Duodenal mucosa (tissue), 2 donors: ENCODE measurements at regions not wholly inside any gene's neighbourhood (a gene's known extent, or its start where the extent isn't known, plus 50 kb on each side); places are given as distances from the start of the nearest gene placed in this dataset.

Experiments used
- H3K27ac ChIP-seq: one replicate; pipeline ENCODE4 v1.7.0; 2013; ENCODE audit warnings: low read depth, low read length
- H3K27me3 ChIP-seq, 2 donors: one replicate each; pipeline ENCODE4 v1.7.0; 2013; ENCODE audit warnings: low read length in 2 of 2, control low read depth in 1 of 2; ENCODE audit not compliant: insufficient read depth in 2 of 2, control insufficient read depth in 1 of 2
- H3K36me3 ChIP-seq, 2 donors: one replicate each; pipeline ENCODE4 v1.7.0; 2013; ENCODE audit warnings: low read length in 2 of 2, control low read depth in 1 of 2; ENCODE audit not compliant: insufficient read depth in 2 of 2, control insufficient read depth in 1 of 2
- H3K4me1 ChIP-seq, 2 donors: one replicate each; pipeline ENCODE4 v1.7.0; 2013; ENCODE audit warnings: low read length in 2 of 2, control low read depth in 1 of 2; ENCODE audit not compliant: insufficient read depth in 2 of 2, control insufficient read depth in 1 of 2
- H3K4me3 ChIP-seq, 2 donors: one replicate each; pipeline ENCODE4 v1.7.0; 2013; ENCODE audit warnings: low read length in 2 of 2, low read depth in 1 of 2
- H3K9ac ChIP-seq, 2 donors: one replicate each; pipeline ENCODE4 v1.7.0; 2013; ENCODE audit warnings: low read length in 2 of 2, low read depth in 1 of 2
- H3K9me3 ChIP-seq, 2 donors: one replicate each; pipeline ENCODE4 v1.7.0; 2013; ENCODE audit warnings: low read length in 2 of 2, control low read depth in 1 of 2; ENCODE audit not compliant: control insufficient read depth in 1 of 2

GRCh38 chr10:2246747-2247146 lies 509.4 kb upstream of the ADARB2 start:
- H3K9ac ChIP-seq: no peak overlapping the region
- H3K27ac ChIP-seq: no peak overlapping the region
- H3K4me3 ChIP-seq: no peak overlapping the region
- no peaks in the 10 kb centered on the region for H3K4me1 ChIP-seq
- H3K36me3 ChIP-seq: no peaks in the 10 kb centered on the region
- peaks cover 4 to 12% of the 10 kb centered on the region in 2 donors for H3K9me3 ChIP-seq
- H3K27me3 ChIP-seq: no peaks in the 10 kb centered on the region

- H3K27ac ChIP-seq: no peak overlapping the region
- peaks cover 4 to 10% of the 10 kb centered on the region in 2 donors for H3K9me3 ChIP-seq
- H3K9ac ChIP-seq: no peak overlapping the region
- no peaks in the 10 kb centered on the region for H3K36me3 ChIP-seq
- no peaks in the 10 kb centered on the region for H3K27me3 ChIP-seq
- no peaks in the 10 kb centered on the region for H3K4me1 ChIP-seq
- no peak overlapping the region for H3K4me3 ChIP-seq
Measured at GRCh38 chr10:2245580-2245979, 508.3 kb upstream of the ADARB2 start.

GRCh38 chr10:2244471-2244870 lies 507.1 kb upstream of the ADARB2 start:
- H3K27me3 ChIP-seq: no peaks in the 10 kb centered on the region
- no peak overlapping the region for H3K27ac ChIP-seq
- H3K36me3 ChIP-seq: no peaks in the 10 kb centered on the region
- H3K9ac ChIP-seq: no peak overlapping the region
- peaks cover 0 to 5% of the 10 kb centered on the region in 2 donors for H3K9me3 ChIP-seq
- no peaks in the 10 kb centered on the region for H3K4me1 ChIP-seq
- no peak overlapping the region for H3K4me3 ChIP-seq

GRCh38 chr10:2236876-2237275 lies 499.6 kb upstream of the ADARB2 start:
- no peak overlapping the region for H3K9ac ChIP-seq
- H3K9me3 ChIP-seq: no peaks in the 10 kb centered on the region
- H3K36me3 ChIP-seq: no peaks in the 10 kb centered on the region
- no peaks in the 10 kb centered on the region for H3K27me3 ChIP-seq
- H3K4me1 ChIP-seq: no peaks in the 10 kb centered on the region
- no peak overlapping the region for H3K27ac ChIP-seq
- no peak overlapping the region for H3K4me3 ChIP-seq

- Histone ChIP-seq H3K27me3 (no peaks in the 10 kb centered on the region), H3K9me3 (no peaks in the 10 kb centered on the region), H3K9ac (no peak overlapping the region), H3K4me1 (no peaks in the 10 kb centered on the region), H3K27ac (no peak overlapping the region), H3K4me3 (no peak overlapping the region), H3K36me3 (no peaks in the 10 kb centered on the region)
Measured at GRCh38 chr10:2232479-2232878, 495.2 kb upstream of the ADARB2 start.

- H3K27me3 ChIP-seq: no peaks in the 10 kb centered on the region
- no peak overlapping the region for H3K27ac ChIP-seq
- no peak overlapping the region for H3K4me3 ChIP-seq
Measured at GRCh38 chr10:2230478-2230877, 493.2 kb upstream of the ADARB2 start.

GRCh38 chr10:2228320-2228901 lies 491.1 kb upstream of the ADARB2 start:
- Histone ChIP-seq H3K27me3 (no peaks in the 10 kb centered on the region), H3K27ac (no peak overlapping the region), H3K36me3 (no peaks in the 10 kb centered on the region), H3K9me3 (no peaks in the 10 kb centered on the region), H3K4me3 (no peak overlapping the region), H3K4me1 (no peaks in the 10 kb centered on the region), H3K9ac (no peak overlapping the region)

More at GRCh38 chr10:2230478-2230877, 493.2 kb upstream of the ADARB2 start:
- Histone ChIP-seq H3K36me3 (no peaks in the 10 kb centered on the region), H3K9me3 (no peaks in the 10 kb centered on the region), H3K9ac (no peak overlapping the region), H3K4me1 (no peaks in the 10 kb centered on the region)

GRCh38 chr10:2225609-2226008 lies 488.3 kb upstream of the ADARB2 start:
- Histone ChIP-seq H3K4me1 (no peaks in the 10 kb centered on the region), H3K27me3 (no peaks in the 10 kb centered on the region), H3K9ac (no peak overlapping the region), H3K9me3 (no peaks in the 10 kb centered on the region), H3K36me3 (no peaks in the 10 kb centered on the region), H3K27ac (no peak overlapping the region), H3K4me3 (no peak overlapping the region)

GRCh38 chr10:2223548-2224320 lies 486.4 kb upstream of the ADARB2 start:
- no peaks in the 10 kb centered on the region for H3K27me3 ChIP-seq
- H3K9ac ChIP-seq: no peak overlapping the region
- H3K36me3 ChIP-seq: no peaks in the 10 kb centered on the region
- no peak overlapping the region for H3K27ac ChIP-seq
- no peaks in the 10 kb centered on the region for H3K4me1 ChIP-seq
- no peaks in the 10 kb centered on the region for H3K9me3 ChIP-seq
- no peak overlapping the region for H3K4me3 ChIP-seq

- H3K4me3 ChIP-seq: no peak overlapping the region
- no peak overlapping the region for H3K9ac ChIP-seq
- no peaks in the 10 kb centered on the region for H3K9me3 ChIP-seq
- H3K27ac ChIP-seq: no peak overlapping the region
- H3K4me1 ChIP-seq: no peaks in the 10 kb centered on the region
- no peaks in the 10 kb centered on the region for H3K36me3 ChIP-seq
- H3K27me3 ChIP-seq: no peaks in the 10 kb centered on the region
Measured at GRCh38 chr10:2222631-2223030, 485.3 kb upstream of the ADARB2 start.
